Suprapubic skin (tissue), 3 donors: ENCODE measurements at regions not wholly inside any gene's neighbourhood (a gene's known extent, or its start where the extent isn't known, plus 50 kb on each side); places are given as distances from the start of the nearest gene placed in this dataset.

Experiments
- POLR2AphosphoS5 ChIP-seq, 3 donors: sonication (generic); formaldehyde crosslinking; IDR thresholded peaks; one replicate each; pipeline ENCODE4 v1.6.1; 2017; ENCODE audit warnings: antibody characterized with exemption in 3 of 3
- TF ChIP-seq, protein P1 (sequence below), 2 donors: fragments of 200-600 bp in 1 of 2; fragments of 450-650 bp in 1 of 2; sonication (generic) in 1 of 2; IDR thresholded peaks; one replicate each; pipeline ENCODE4 v1.5.1; 2016 to 2019; ENCODE audit warnings: antibody characterized with exemption in 2 of 2, mild to moderate bottlenecking in 1 of 2, moderate library complexity in 1 of 2

DNA sequence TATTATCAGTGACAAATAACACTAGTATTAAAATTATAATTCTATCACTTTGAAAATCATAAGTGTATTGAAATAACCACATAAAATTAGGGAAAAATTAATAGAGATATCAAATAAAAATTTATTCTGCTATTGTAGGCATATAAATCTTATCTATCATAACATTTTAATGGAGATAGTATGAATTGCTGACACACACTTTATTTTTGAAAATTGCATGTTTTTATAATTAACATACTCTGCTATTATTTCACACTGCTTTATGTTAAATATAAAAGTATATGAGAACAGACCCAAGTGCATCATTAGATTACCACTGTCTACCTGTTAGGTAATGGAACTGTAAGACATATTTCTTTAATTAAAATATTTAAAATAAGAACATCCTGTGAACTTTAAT, 2150.2 kb downstream of the ARAP2 start:
- TF ChIP-seq POLR2AphosphoS5 (IDR thresholded peaks at IDR 0.05) = no peak
- TF ChIP-seq, protein P1, sequence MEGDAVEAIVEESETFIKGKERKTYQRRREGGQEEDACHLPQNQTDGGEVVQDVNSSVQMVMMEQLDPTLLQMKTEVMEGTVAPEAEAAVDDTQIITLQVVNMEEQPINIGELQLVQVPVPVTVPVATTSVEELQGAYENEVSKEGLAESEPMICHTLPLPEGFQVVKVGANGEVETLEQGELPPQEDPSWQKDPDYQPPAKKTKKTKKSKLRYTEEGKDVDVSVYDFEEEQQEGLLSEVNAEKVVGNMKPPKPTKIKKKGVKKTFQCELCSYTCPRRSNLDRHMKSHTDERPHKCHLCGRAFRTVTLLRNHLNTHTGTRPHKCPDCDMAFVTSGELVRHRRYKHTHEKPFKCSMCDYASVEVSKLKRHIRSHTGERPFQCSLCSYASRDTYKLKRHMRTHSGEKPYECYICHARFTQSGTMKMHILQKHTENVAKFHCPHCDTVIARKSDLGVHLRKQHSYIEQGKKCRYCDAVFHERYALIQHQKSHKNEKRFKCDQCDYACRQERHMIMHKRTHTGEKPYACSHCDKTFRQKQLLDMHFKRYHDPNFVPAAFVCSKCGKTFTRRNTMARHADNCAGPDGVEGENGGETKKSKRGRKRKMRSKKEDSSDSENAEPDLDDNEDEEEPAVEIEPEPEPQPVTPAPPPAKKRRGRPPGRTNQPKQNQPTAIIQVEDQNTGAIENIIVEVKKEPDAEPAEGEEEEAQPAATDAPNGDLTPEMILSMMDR (IDR thresholded peaks at IDR 0.05) = no peak
